K562 (cell line): ENCODE measurements at regions not wholly inside any gene's neighbourhood (a gene's known extent, or its start where the extent isn't known, plus 50 kb on each side); places are given as distances from the start of the nearest gene placed in this dataset.

Experiments
- ATAC-seq: fragments of 200-7000 bp; cut with Tn5 transposase; 3 replicates; pipeline ENCODE4 v1.9.1; 2020; ENCODE audit warnings: moderate library complexity
- BruUV-seq: library from RNA; stranded (reverse); fragments of 400-500 nt; replicated peaks from 2 replicates; lab custom pipeline; 2021; lab: Mats Ljungman, UMichigan
- CTCF ChIA-PET: fragments of 300-600 bp; formaldehyde crosslinking; extraction: SDS; loops from one replicate; lab custom pipeline; 2021; ENCODE audit warnings: low intra/inter-chr PET ratio; lab: Yijun Ruan, JAX
- POLR2A ChIA-PET: fragments of 300-600, 350-650 bp; sonication (Branson Sonifier 250); formaldehyde crosslinking; extraction: SDS; loops from one replicate; lab custom pipeline; 2021; ENCODE audit warnings: antibody characterized with exemption, inconsistent platforms; lab: Yijun Ruan, JAX
- DNase-seq, 4 experiments: peaks; one replicate each; pipeline versions ENCODE4 v3.0.0 to v3.0.0-alpha.2; 2011 to 2018; ENCODE audit warnings: low spot score in 3 of 4, mixed read lengths in 3 of 4; ENCODE audit errors: extremely low read depth in 1 of 4
- FAIRE-seq: peaks from 2 replicates; lab custom pipeline; 2011; peaks lifted over from hg19 to GRCh38; lab: Jason Lieb, UNC
- H2AFZ ChIP-seq: 2 replicates; pipeline ENCODE4 v1.6.0; 2011; ENCODE audit warnings: low read depth, low read length, control low read depth, inconsistent platforms
- H3K27ac ChIP-seq: fragments of 200-600 bp; 3 replicates; pipeline ENCODE4 v1.8.0; 2011; ENCODE audit warnings: low read depth, mild to moderate bottlenecking, control low read depth, inconsistent platforms, low read length, moderate library complexity, mixed read lengths; ENCODE audit errors: extremely low read depth
- H3K27me3 ChIP-seq, 2 experiments: fragments of 300-600 bp in 1 of 2; 2 replicates in 1 of 2; 3 replicates in 1 of 2; pipeline versions ENCODE4 v1.6.0 to v1.8.0; 2011; ENCODE audit warnings: inconsistent platforms in 2 of 2, low read length in 2 of 2, mild to moderate bottlenecking in 1 of 2, mixed read lengths in 1 of 2, moderate library complexity in 1 of 2; ENCODE audit not compliant: control insufficient read depth in 2 of 2, insufficient read depth in 2 of 2
- H3K36me3 ChIP-seq: fragments of 300-600 bp; 3 replicates; pipeline ENCODE4 v1.8.0; 2011; ENCODE audit warnings: mild to moderate bottlenecking, low read length, inconsistent platforms; ENCODE audit not compliant: control insufficient read depth, insufficient read depth
- H3K4me1 ChIP-seq, 2 experiments: fragments of 200-600 bp in 1 of 2; replicated peaks in 1 of 2; 2 replicates in 1 of 2; 3 replicates in 1 of 2; pipeline versions ENCODE4 v1.5.1 to v1.8.0; 2011; ENCODE audit warnings: inconsistent platforms in 2 of 2, low read length in 2 of 2, mild to moderate bottlenecking in 1 of 2, mixed read lengths in 1 of 2, moderate library complexity in 1 of 2; ENCODE audit not compliant: control insufficient read depth in 2 of 2, insufficient read depth in 2 of 2
- H3K4me2 ChIP-seq: 2 replicates; pipeline ENCODE4 v1.6.1; 2011; ENCODE audit warnings: low read length, control low read depth, inconsistent platforms, mixed read lengths; ENCODE audit not compliant: insufficient read depth
- H3K4me3 ChIP-seq: fragments of 200-600 bp; sonication (generic), shearing (Covaris generic); 2 replicates; pipeline ENCODE4 v1.5.1; 2016; ENCODE audit warnings: control low read depth, inconsistent platforms
- H3K79me2 ChIP-seq: fragments of 200-600 bp; 3 replicates; pipeline ENCODE4 v1.8.0; 2011; ENCODE audit warnings: low read length, inconsistent platforms; ENCODE audit not compliant: control insufficient read depth, insufficient read depth
- H3K9ac ChIP-seq, 2 experiments: 2 replicates each; pipeline versions ENCODE4 v1.6.0 to v1.6.1; 2011; ENCODE audit warnings: low read depth in 2 of 2, low read length in 2 of 2, control low read depth in 1 of 2, inconsistent platforms in 1 of 2, mild to moderate bottlenecking in 1 of 2, mixed read lengths in 1 of 2; ENCODE audit not compliant: insufficient read depth in 1 of 2
- H3K9me1 ChIP-seq: one replicate; pipeline ENCODE4 v1.6.0; 2011; ENCODE audit warnings: inconsistent platforms, mild to moderate bottlenecking, low read length, moderate library complexity; ENCODE audit not compliant: control insufficient read depth, insufficient read depth
- H3K9me3 ChIP-seq: replicated peaks from 2 replicates; pipeline ENCODE4 v1.5.1; 2011; ENCODE audit warnings: low read depth, low read length, inconsistent platforms; ENCODE audit not compliant: control insufficient read depth, insufficient read depth
- H4K20me1 ChIP-seq: replicated peaks from 2 replicates; pipeline ENCODE4 v1.6.1; 2011; ENCODE audit warnings: low read length, inconsistent platforms, mixed read lengths; ENCODE audit not compliant: control insufficient read depth, insufficient read depth
- BCL6 ChIP-seq: fragments of 250-450 bp; sonication (Bioruptor Pico); IDR thresholded peaks from 2 replicates; pipeline ENCODE4 v1.4.0; 2020
- ZC3H4 ChIP-seq: sonication (generic); formaldehyde crosslinking; IDR thresholded peaks from 2 replicates; pipeline ENCODE4 v1.9.0; 2021; ENCODE audit warnings: missing genetic modification reagents, borderline replicate concordance
- in situ Hi-C: fragments of 300-500 bp; cut with MboI; formaldehyde crosslinking; loops from 4 replicates; pipeline ENCODE4 v1.15.0; 2018; ENCODE audit warnings: inconsistent platforms, mixed read lengths
- intact Hi-C: fragments of 100-400 bp; cut with micrococcal nuclease; formaldehyde crosslinking; loops from 2 replicates; pipeline ENCODE4 v1.14.2; 2022
- TF ChIP-seq, protein P1 (sequence below): fragments of 450-650 bp; IDR thresholded peaks from 2 replicates; pipeline ENCODE4 v1.6.1; 2018; ENCODE audit not compliant: partially characterized antibody
- TF ChIP-seq, protein P2 (sequence below): fragments of 250-450 bp; sonication (Bioruptor Pico); IDR thresholded peaks from 2 replicates; pipeline ENCODE4 v1.8.0; 2021; ENCODE audit warnings: moderate library complexity, mild to moderate bottlenecking, inconsistent platforms
- TF ChIP-seq, protein P3 (sequence below): fragments of 250-450 bp; sonication (Bioruptor Pico); IDR thresholded peaks from 2 replicates; pipeline ENCODE4 v1.4.0; 2020; ENCODE audit warnings: mild to moderate bottlenecking, moderate library complexity, borderline replicate concordance
- TF ChIP-seq, protein P4 (sequence below), 2 experiments: fragments of 450-650 bp in 1 of 2; sonication (generic) in 1 of 2; formaldehyde crosslinking in 1 of 2; IDR thresholded peaks in 1 of 2; conservative IDR thresholded peaks in 1 of 2; 2 replicates each; pipeline versions ENCODE4 v1.6.1 to v1.8.1; 2016 to 2023; ENCODE audit warnings: mild to moderate bottlenecking in 2 of 2, moderate library complexity in 2 of 2, inconsistent platforms in 1 of 2, missing genetic modification reagents in 1 of 2

DNA sequence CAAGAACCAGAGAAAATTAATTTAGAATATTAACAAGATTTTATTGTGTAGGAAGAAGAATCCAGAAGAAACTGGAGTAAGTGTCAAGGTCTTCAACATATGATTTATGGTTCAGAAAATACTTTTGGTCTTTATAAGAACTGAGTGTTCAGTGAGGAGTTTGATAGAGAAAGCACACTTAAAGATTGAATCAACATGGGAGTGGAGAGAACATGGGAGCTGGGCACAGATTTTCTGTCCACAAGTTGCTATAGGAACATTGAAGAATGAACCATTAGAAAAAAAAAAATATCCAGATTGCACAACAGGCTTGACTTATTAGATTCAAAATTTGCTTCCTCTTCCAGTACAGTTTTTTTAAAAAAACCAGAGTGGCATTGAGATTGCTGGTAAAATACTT, 601.2 kb upstream of the GNPDA2 start:
- in situ Hi-C loops, result no loop called here
- POLR2A ChIA-PET, result no interaction called here
- H3K79me2 ChIP-seq, result no peaks in the 10 kb centered on the region
- no peaks in the 10 kb centered on the region for H3K4me1 ChIP-seq
- H3K9me3 ChIP-seq, result 0 out of 2 replicates have a peak, but pooled peaks cover 2% of the 10 kb centered on the region
- no peaks in the 10 kb centered on the region for H3K36me3 ChIP-seq
- H4K20me1 ChIP-seq, result no peaks in the 10 kb centered on the region
- H3K27ac ChIP-seq, result no peak overlapping the region
- FAIRE-seq (no peak), DNase-seq (no peak), ATAC-seq (no peak)
- no peaks in the 10 kb centered on the region for H3K9me1 ChIP-seq
- no peak overlapping the region for H3K4me3 ChIP-seq
- TF ChIP-seq, protein P1, sequence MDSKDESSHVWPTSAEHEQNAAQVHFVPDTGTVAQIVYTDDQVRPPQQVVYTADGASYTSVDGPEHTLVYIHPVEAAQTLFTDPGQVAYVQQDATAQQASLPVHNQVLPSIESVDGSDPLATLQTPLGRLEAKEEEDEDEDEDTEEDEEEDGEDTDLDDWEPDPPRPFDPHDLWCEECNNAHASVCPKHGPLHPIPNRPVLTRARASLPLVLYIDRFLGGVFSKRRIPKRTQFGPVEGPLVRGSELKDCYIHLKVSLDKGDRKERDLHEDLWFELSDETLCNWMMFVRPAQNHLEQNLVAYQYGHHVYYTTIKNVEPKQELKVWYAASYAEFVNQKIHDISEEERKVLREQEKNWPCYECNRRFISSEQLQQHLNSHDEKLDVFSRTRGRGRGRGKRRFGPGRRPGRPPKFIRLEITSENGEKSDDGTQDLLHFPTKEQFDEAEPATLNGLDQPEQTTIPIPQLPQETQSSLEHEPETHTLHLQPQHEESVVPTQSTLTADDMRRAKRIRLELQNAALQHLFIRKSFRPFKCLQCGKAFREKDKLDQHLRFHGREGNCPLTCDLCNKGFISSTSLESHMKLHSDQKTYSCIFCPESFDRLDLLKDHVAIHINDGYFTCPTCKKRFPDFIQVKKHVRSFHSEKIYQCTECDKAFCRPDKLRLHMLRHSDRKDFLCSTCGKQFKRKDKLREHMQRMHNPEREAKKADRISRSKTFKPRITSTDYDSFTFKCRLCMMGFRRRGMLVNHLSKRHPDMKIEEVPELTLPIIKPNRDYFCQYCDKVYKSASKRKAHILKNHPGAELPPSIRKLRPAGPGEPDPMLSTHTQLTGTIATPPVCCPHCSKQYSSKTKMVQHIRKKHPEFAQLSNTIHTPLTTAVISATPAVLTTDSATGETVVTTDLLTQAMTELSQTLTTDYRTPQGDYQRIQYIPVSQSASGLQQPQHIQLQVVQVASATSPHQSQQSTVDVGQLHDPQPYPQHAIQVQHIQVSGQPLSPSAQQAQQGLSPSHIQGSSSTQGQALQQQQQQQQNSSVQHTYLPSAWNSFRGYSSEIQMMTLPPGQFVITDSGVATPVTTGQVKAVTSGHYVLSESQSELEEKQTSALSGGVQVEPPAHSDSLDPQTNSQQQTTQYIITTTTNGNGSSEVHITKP, result no peak
- no peak for TF ChIP-seq ZC3H4 (CRISPR knock-in tag)
- TF ChIP-seq, protein P2, sequence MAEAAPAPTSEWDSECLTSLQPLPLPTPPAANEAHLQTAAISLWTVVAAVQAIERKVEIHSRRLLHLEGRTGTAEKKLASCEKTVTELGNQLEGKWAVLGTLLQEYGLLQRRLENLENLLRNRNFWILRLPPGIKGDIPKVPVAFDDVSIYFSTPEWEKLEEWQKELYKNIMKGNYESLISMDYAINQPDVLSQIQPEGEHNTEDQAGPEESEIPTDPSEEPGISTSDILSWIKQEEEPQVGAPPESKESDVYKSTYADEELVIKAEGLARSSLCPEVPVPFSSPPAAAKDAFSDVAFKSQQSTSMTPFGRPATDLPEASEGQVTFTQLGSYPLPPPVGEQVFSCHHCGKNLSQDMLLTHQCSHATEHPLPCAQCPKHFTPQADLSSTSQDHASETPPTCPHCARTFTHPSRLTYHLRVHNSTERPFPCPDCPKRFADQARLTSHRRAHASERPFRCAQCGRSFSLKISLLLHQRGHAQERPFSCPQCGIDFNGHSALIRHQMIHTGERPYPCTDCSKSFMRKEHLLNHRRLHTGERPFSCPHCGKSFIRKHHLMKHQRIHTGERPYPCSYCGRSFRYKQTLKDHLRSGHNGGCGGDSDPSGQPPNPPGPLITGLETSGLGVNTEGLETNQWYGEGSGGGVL, result no peak
- TF ChIP-seq, protein P3, sequence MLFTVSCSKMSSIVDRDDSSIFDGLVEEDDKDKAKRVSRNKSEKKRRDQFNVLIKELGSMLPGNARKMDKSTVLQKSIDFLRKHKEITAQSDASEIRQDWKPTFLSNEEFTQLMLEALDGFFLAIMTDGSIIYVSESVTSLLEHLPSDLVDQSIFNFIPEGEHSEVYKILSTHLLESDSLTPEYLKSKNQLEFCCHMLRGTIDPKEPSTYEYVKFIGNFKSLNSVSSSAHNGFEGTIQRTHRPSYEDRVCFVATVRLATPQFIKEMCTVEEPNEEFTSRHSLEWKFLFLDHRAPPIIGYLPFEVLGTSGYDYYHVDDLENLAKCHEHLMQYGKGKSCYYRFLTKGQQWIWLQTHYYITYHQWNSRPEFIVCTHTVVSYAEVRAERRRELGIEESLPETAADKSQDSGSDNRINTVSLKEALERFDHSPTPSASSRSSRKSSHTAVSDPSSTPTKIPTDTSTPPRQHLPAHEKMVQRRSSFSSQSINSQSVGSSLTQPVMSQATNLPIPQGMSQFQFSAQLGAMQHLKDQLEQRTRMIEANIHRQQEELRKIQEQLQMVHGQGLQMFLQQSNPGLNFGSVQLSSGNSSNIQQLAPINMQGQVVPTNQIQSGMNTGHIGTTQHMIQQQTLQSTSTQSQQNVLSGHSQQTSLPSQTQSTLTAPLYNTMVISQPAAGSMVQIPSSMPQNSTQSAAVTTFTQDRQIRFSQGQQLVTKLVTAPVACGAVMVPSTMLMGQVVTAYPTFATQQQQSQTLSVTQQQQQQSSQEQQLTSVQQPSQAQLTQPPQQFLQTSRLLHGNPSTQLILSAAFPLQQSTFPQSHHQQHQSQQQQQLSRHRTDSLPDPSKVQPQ, result no peak
- no peak for TF ChIP-seq BCL6
- TF ChIP-seq, protein P4, sequence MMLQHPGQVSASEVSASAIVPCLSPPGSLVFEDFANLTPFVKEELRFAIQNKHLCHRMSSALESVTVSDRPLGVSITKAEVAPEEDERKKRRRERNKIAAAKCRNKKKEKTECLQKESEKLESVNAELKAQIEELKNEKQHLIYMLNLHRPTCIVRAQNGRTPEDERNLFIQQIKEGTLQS (IDR thresholded peaks at IDR 0.05), result no peak
- TF ChIP-seq, protein P4 (CRISPR knock-in tag; conservative IDR thresholded peaks at IDR 0.05), result no peak
- intact Hi-C loops, result no loop called here
- CTCF ChIA-PET, result no interaction called here
- no TSS peak for BruUV-seq
- H3K27me3 ChIP-seq, result no peaks in the 10 kb centered on the region
- H2AFZ ChIP-seq, result no peak overlapping the region
- no peak overlapping the region for H3K9ac ChIP-seq
- H3K4me2 ChIP-seq, result no peak overlapping the region
